Activated CD4-positive, alpha-beta T cell treated with anti-CD3 and anti-CD28 coated beads, Interleukin-2, amount 50 U/mL, for 24 hours (primary cell): ENCODE measurements at regions not wholly inside any gene's neighbourhood (a gene's known extent, or its start where the extent isn't known, plus 50 kb on each side); places are given as distances from the start of the nearest gene placed in this dataset.
"Not testable (repeated sequence)": the region's sequence is repeated elsewhere in the genome, so short reads cannot be mapped to it uniquely, and the experiment has no call there.

Experiments
- DNase-seq, 2 donors: peaks; one replicate each; pipeline ENCODE4 v3.0.0-alpha.2; 2020; ENCODE audit warnings: low read depth in 1 of 2, low spot score in 1 of 2

DNA sequence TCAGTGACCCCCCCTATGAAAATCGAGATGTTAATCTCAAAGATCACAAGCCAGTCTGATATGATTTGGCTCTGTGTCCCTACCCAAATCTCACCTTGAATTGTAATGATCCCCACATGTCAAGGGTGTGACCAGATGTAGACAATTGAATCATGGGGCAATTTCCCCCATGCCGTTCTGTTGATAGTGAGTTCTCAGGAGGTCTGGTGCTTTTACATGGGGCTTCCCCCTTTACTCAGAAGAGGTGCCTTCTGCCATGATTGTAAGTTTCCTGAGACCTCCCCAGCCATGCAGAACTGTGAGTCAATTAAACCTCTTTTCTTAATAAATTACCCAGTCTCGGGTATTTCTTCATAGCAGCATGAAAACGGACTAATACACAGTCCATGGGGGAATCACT lies 459.5 kb downstream of the MFSD1 start:
- not testable (repeated sequence) for DNase-seq

DNA sequence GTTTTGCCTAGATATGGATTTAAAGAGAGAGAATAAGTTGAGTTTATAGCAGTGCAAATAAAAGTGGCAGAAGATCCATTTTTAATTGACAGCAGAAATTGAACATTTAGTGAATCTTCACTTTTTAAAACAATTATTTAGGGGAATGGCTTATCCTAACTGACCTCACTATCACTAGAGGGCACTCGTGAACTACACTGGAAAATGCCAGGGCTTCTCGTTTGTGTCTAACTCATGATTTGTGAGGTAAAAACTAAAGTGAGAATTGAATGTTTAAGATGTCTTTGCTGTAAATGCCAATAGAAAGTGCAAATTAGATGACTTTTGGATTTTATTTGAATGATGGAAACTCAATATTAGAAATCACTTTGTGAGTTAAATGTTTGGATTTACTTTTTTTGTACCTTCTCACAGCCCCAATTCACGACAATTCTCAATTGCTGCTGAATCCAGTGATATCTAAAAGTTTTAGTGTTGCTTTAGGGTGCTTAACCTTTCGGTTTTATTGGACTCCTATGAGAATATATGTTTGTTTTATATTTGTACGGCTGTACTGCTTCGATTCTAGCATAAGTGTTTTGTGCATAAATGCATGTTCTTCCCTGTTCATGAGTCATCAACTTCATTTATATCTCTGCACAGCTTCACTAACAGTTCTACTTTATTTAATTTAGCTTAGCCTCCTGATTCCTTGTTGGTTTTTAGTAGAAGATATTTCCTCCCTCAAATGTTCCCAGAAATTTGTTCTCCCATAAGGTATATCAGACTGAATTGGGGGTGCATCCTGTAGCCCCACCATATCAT lies 462.1 kb downstream of the MFSD1 start:
- no peak for DNase-seq

DNA sequence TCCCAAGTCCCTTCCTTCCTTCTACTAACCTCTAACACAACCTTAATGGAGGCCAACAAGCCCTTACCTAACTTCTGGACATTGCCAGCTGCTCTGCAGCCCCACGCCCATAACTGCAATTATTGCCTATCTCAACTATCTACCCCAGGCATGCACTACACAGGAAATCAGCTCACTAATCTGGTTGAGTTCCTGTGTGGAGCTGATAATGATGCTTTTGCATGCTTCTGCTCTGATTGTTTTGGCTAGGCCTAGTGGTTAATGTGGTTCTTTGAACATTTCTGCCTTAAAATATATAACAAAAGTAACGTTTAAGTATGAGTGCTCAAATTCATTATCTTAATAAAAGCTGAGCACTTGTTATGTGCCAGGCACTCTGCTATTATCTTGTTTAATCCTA lies 463.9 kb downstream of the MFSD1 start:
- no peak for DNase-seq

DNA sequence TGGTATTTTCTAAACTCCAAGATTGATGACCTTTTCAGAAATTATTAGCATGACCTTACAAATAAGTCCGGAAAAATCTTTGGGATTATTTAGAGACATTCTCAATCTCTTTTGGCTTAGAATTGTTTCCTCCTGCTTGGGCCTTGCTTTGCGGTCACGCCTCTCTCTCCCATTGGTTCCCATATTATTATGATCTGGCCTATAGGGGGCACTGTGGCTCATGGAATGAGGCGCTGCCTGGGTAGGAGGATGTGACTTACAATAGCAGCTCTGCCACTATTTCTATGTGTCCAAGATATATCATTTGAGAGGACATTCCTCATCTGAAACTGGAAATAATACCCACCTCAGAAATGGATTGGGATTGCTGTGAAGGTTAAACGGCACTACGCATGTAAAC lies 464.9 kb downstream of the MFSD1 start:
- no peak for DNase-seq

DNA sequence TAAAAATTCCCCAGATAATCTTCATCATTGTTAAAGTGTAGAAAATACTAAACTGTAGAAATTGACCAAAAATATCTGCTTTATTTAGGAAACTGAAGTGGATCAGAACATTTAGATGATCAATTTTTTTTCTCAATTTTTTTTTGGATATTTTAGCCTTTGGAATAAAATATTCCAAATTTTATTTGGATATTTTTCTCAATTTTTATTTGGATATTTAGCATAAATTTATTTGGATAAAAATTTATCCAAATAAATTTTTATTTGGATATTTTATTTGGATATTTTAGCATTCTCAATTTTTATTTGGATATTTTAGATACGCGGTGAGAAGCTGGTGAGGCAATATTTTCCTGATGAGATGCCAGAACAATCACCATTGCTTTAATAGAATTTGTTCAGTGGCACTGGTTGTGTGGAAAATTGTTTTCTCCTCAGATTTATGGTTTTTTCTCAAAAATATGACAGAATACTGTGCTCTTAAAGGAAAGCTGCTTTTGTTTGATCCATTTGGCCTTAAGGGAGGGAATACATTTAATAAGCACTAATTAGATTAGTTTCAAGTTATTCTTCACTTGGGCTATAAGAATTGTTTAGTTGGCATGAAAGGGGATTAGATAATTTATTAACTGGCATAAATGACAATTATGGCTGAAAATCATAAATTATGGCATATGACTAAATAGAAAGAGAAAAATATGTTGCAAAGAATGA lies 470.1 kb downstream of the MFSD1 start:
- DNase-seq, result no peak

- DNase-seq, result no peak
Measured at GRCh38 chr3:159273070-159273469, 471.2 kb downstream of the MFSD1 start.

DNA sequence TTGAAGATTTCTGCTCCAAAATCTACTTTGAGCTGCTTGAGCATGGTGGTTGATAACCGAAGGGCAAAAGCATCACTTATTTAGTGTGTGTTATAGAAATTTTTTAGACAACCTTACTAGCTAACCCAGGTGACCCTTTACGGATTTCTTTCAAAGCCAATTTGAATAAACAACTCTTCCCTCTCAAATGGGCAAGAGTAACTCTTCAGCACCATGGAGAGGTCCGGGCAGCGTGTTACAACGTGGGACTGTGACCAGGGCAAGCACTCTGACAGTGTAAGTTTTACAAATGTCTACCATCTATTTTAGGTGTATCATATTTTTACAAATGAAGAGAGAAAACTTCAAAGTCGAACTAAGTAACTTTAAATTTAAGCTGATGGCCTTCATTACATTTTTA lies 471.8 kb downstream of the MFSD1 start:
- DNase-seq, result no peak

GRCh38 chr3:159275741-159276140 lies 473.9 kb downstream of the MFSD1 start:
- DNase-seq, result no peak

DNA sequence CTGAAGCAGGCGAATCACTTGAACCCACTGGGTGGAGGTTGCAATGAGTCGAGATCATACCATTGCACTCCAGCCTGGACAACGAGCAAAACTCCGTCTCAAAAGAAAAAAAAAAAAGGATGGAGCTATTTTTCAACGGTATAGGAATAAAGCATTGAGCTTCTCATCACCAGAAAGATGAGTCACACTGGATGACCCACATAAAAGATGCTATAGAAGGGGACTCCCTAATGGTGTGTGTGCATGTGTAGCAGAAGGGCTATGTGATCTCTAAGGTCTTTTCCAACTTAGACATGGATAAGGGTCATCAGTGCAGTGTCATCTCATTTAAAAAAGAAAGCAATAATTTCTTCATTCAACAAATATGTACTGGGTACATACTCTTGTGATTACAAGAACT lies 476.0 kb downstream of the MFSD1 start:
- no peak for DNase-seq

- no peak for DNase-seq
Measured at GRCh38 chr3:159280386-159281191, 478.7 kb downstream of the MFSD1 start.

DNA sequence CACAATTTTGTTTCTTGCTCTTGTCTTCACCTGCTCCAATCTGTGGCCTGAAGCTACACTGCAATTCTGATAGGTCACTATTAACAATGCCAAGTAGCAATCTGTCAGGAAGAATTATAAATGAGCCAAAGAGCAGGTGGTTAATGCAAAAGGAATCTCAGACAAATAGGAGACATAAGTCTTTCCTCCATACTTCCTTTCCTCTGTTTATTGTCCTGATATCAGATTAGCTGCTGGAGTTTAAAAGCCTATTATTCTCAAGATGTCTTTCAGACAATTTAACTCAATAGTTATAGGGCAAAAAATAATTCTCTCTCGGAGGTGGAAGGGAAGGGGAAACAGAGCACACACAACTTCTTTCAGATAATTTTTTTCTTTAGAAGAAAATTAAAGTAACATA lies 491.6 kb downstream of the MFSD1 start:
- DNase-seq, result no peak

- DNase-seq, result no peak
Measured at GRCh38 chr3:159301961-159302360, 500.1 kb downstream of the MFSD1 start.

DNA sequence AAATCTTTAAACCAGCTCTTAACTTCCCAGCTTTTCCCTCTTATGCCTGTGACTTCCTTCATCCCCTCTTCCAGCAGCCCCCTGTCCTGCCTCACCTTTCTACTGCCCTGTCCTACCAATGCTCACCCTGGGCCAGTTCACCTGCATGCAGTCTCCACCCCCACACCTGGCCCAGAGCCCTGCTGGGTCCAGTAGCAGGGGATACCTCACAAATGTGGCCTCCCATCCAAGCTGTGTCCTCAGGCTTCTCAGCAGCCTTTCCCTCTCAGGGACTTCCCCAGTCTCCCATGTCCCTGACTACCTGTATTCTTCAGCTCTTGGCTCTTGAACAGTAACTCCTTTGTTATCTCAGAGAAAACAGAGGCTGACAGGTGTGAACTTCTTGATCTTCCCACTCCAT lies 503.2 kb downstream of the MFSD1 start:
- DNase-seq, result no peak

DNA sequence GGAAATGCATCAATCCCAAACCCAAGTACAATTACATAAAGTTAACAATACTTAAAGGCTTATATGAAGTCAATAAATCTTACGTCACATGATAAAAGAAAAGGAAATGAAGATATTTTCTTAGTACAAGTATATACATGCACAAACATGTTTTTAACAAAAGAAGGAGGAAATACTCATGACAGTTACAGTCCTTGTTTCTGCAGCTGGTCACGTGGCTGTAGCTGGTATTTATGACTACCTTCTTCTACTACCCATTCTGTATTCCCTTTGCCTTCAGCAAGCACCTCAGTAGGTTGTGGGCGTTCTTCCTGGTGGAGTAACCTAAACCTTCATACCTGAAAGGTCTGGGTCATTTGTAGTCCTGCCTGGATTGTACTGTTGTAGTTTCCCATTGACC lies 514.9 kb downstream of the MFSD1 start:
- DNase-seq, result not testable (repeated sequence)

- DNase-seq, result no peak
Measured at GRCh38 chr3:159319156-159319555, 517.3 kb downstream of the MFSD1 start.

DNA sequence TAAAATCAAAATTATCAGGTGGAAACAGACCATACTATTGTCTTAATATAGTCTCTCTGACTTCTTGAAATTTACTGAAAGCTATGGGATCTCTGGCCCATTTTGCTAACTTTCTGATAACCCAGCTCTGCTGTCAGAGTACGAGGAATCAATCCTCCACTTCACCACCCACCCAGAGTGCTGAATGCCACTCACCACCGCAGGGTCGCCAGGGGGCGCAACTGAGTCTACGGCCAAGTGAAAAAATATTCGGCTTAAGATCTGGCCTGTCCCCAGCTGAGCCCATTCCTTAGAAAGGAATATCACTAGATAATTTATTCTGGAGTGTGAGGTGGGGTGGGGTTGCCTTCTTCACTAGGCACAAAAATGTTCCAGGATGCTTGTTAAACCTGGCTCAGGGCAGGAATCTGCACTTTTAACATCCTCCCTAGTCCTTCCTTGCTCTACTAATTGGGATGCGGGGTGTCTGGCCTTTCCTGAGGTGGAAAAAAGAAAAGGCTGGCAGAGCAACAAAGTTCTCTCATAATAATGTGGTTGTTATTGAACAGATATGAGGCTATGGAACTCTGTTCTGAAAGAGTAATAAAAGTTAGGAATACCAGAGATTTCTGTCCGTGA lies 520.6 kb downstream of the MFSD1 start:
- no peak for DNase-seq

- no peak for DNase-seq
Measured at GRCh38 chr3:159323848-159324247, 522.0 kb downstream of the MFSD1 start.

DNA sequence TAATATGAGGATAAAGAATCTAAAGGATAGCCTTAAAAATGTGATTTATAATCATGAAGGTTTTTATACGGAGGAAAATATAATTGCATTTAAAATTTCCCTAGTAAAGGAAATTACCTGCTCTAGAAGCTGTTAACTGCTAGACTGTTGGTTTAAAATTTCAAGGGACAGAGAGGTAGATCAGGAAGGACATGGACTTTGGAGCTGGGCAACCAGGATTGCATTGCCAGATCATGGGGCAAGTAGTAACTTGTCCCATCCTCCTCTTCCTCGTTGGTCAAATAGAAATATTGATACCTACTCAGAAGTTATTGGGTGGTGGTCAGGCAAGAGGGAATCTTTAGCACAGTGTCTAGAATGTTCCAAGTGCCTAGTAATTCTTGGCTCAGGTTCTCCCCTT lies 525.1 kb downstream of the MFSD1 start:
- no peak for DNase-seq

GRCh38 chr3:159332535-159333099 lies 530.8 kb downstream of the MFSD1 start:
- no peak for DNase-seq

GRCh38 chr3:159339131-159339530 lies 537.3 kb downstream of the MFSD1 start:
- DNase-seq, result no peak

DNA sequence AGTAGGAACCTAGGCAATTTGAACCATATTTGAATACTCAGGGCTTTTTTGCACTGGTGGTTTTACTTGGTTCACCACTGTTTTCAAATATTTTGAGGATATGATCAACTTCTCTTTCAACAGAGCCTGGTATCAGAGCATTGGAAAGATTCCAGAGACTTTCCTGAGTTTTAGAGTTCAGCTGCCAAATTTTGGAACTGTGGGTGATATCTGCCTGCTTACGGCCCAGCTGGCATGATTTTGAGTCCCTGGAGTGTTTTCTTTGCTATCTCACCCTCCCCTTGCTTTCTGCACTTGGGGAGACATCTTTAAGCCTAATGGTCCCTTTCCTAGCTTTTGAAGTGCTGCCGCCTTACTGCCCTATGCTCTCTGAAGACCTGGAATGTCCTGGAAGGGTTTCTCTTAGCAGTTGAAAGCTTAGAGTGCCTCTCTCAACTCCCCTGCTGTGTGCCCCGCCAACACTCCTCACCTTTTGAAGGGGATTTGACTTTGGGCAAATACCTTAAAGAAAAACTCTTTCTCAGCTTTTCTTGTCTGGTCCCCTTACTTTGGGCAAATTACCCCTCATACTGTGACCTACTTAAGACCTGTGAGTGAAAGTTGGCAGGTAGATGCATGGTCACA lies 539.1 kb downstream of the MFSD1 start:
- DNase-seq, result no peak
